Transverse colon (tissue), 4 donors: ENCODE measurements at regions not wholly inside any gene's neighbourhood (a gene's known extent, or its start where the extent isn't known, plus 50 kb on each side); places are given as distances from the start of the nearest gene placed in this dataset.

Experiments
- DNase-seq: peaks from one replicate; pipeline ENCODE4 v3.0.0-alpha.2; 2019
- H3K27ac ChIP-seq, 4 donors: fragments of 200-600 bp; sonication (generic); 2 replicates each; pipeline ENCODE4 v1.5.1; 2016 to 2018; ENCODE audit warnings: inconsistent platforms in 4 of 4
- H3K27me3 ChIP-seq: fragments of 200-600 bp; sonication (generic); 2 replicates; pipeline ENCODE4 v1.5.1; 2017; ENCODE audit warnings: inconsistent platforms
- H3K36me3 ChIP-seq, 4 donors: fragments of 200-600 bp; sonication (generic); 2 replicates each; pipeline ENCODE4 v1.5.1; 2017 to 2019; ENCODE audit warnings: inconsistent platforms in 4 of 4
- H3K4me1 ChIP-seq, 4 donors: fragments of 200-600 bp; sonication (generic); 2 replicates each; pipeline ENCODE4 v1.5.1; 2017 to 2020; ENCODE audit warnings: inconsistent platforms in 4 of 4
- H3K4me3 ChIP-seq, 4 donors: fragments of 200-600 bp; sonication (generic); 1 replicate in 1 of 4; 2 replicates in 3 of 4; pipeline versions ENCODE4 v1.5.1 to v1.6.1; 2017 to 2019; ENCODE audit warnings: inconsistent platforms in 4 of 4
- H3K9me3 ChIP-seq, 2 donors: fragments of 200-600 bp; sonication (generic); 2 replicates each; pipeline ENCODE4 v1.5.1; 2017 to 2019; ENCODE audit warnings: inconsistent platforms in 2 of 2
- CTCF ChIP-seq, 5 experiments: fragments of 200-600 bp in 3 of 5; fragments of 450-650 bp in 2 of 5; sonication (generic) in 3 of 5; IDR thresholded peaks; 1 replicate in 2 of 5; 2 replicates in 3 of 5; pipeline ENCODE4 v1.5.1; 2016 to 2017; ENCODE audit warnings: antibody characterized with exemption in 5 of 5, inconsistent platforms in 3 of 5, mild to moderate bottlenecking in 2 of 5, moderate library complexity in 1 of 5
- EP300 ChIP-seq: sonication (generic); formaldehyde crosslinking; IDR thresholded peaks from one replicate; pipeline ENCODE4 v1.6.1; 2017; ENCODE audit warnings: antibody characterized with exemption, low read depth
- POLR2A ChIP-seq: fragments of 450-650 bp; IDR thresholded peaks from one replicate; pipeline ENCODE4 v1.6.1; 2016; ENCODE audit warnings: antibody characterized with exemption, mild to moderate bottlenecking, moderate library complexity
- POLR2AphosphoS5 ChIP-seq, 3 donors: sonication (generic); formaldehyde crosslinking; IDR thresholded peaks; one replicate each; pipeline ENCODE4 v1.6.1; 2016; ENCODE audit warnings: antibody characterized with exemption in 3 of 3
- WGBS, 2 donors: methylation state at CpG; one replicate each; pipeline ENCODE4 v1.1.5; 2018; ENCODE audit warnings: low coverage in 1 of 2; 5-methylcytosine and 5-hydroxymethylcytosine counted together
- in situ Hi-C, 4 donors: fragments of 200-750 bp; cut with MboI; loops; one replicate each; pipeline versions ENCODE4 v1.15.0 to v1.15.1; 2017; ENCODE audit warnings: low sequenced_read_pairs in 3 of 4, low pct_ligation_motif_present in 1 of 4, low pct_unique_long_range_greater_than_20kb in 1 of 4
- intact Hi-C: fragments of 100-400 bp; cut with DNase I; formaldehyde crosslinking; loops from one replicate; pipeline ENCODE4 v1.15.1; 2023; ENCODE audit warnings: low total_unique reads

- WGBS, 2 donors: 56 to 83% methylated on average over 3 to 4 of the region's 4 CpGs
- Histone ChIP-seq H3K27me3 (no peaks in the 10 kb centered on the region), H3K9me3 (peaks cover 6 to 11% of the 10 kb centered on the region in 2 donors), H3K4me3 (no peak overlapping the region), H3K4me1 (no peaks in the 10 kb centered on the region), H3K36me3 (no peaks in the 10 kb centered on the region), H3K27ac (no peak overlapping the region)
- intact Hi-C loops: no loop called here
- no peak for TF ChIP-seq EP300
- TF ChIP-seq CTCF (IDR thresholded peaks at IDR 0.05): no peak
- no peak for TF ChIP-seq POLR2A
- TF ChIP-seq POLR2AphosphoS5 (IDR thresholded peaks at IDR 0.05): no peak
- in situ Hi-C loops: no loop called here
- DNase-seq: no peak
Observed at GRCh38 chr18:3388980-3389379, 61.0 kb upstream of the TGIF1 start.

GRCh38 chr18:3389977-3390376 lies 60.0 kb upstream of the TGIF1 start:
- no peaks in the 10 kb centered on the region for H3K27me3 ChIP-seq
- DNase-seq: no peak
- TF ChIP-seq POLR2AphosphoS5 (IDR thresholded peaks at IDR 0.05) (no peak), EP300 (no peak), CTCF (IDR thresholded peaks at IDR 0.05) (no peak), POLR2A (no peak)
- intact Hi-C loops: no loop called here
- WGBS, 2 donors: 75 to 100% methylated on average over 1 to 3 of the region's 3 CpGs
- in situ Hi-C loops: no loop called here
- no peaks in the 10 kb centered on the region for H3K4me1 ChIP-seq
- no peak overlapping the region for H3K27ac ChIP-seq
- H3K9me3 ChIP-seq: peaks cover 6 to 11% of the 10 kb centered on the region in 2 donors
- no peak overlapping the region for H3K4me3 ChIP-seq
- H3K36me3 ChIP-seq: no peaks in the 10 kb centered on the region

- in situ Hi-C loops (no loop called here), intact Hi-C loops (no loop called here)
- Histone ChIP-seq H3K4me1 (no peaks in the 10 kb centered on the region), H3K9me3 (peaks cover 6 to 11% of the 10 kb centered on the region in 2 donors), H3K27ac (no peak overlapping the region), H3K4me3 (no peak overlapping the region), H3K27me3 (no peaks in the 10 kb centered on the region), H3K36me3 (no peaks in the 10 kb centered on the region)
- no peak for TF ChIP-seq CTCF (IDR thresholded peaks at IDR 0.05)
- no peak for TF ChIP-seq POLR2AphosphoS5 (IDR thresholded peaks at IDR 0.05)
- no peak for TF ChIP-seq POLR2A
- no peak for TF ChIP-seq EP300
- WGBS, 2 donors: 79 to 82% methylated on average over 3 to 5 of the region's 5 CpGs
- DNase-seq: no peak
Observed at GRCh38 chr18:3391704-3392466, 58.1 kb upstream of the TGIF1 start.

GRCh38 chr18:3392467-3392855 lies 57.5 kb upstream of the TGIF1 start:
- H3K27ac ChIP-seq: no peak overlapping the region
- H3K27me3 ChIP-seq: no peaks in the 10 kb centered on the region
- H3K4me1 ChIP-seq: no peaks in the 10 kb centered on the region
- H3K36me3 ChIP-seq: no peaks in the 10 kb centered on the region
- DNase-seq: no peak
- no peak overlapping the region for H3K4me3 ChIP-seq
- intact Hi-C loops: no loop called here
- 79 to 83% methylated on average over 2 of the region's 2 CpGs for WGBS, 2 donors
- in situ Hi-C loops: no loop called here
- TF ChIP-seq EP300 (no peak), CTCF (IDR thresholded peaks at IDR 0.05) (no peak)
- H3K9me3 ChIP-seq: peaks cover 6 to 11% of the 10 kb centered on the region in 2 donors
